Forelimb muscle (tissue), 1 donor: ENCODE measurements at regions not wholly inside any gene's neighbourhood (a gene's known extent, or its start where the extent isn't known, plus 50 kb on each side); places are given as distances from the start of the nearest gene placed in this dataset.

Experiments
- DNase-seq: peaks from one replicate; pipeline ENCODE4 v3.0.0-alpha.2; 2013; ENCODE audit warnings: low read depth

DNA sequence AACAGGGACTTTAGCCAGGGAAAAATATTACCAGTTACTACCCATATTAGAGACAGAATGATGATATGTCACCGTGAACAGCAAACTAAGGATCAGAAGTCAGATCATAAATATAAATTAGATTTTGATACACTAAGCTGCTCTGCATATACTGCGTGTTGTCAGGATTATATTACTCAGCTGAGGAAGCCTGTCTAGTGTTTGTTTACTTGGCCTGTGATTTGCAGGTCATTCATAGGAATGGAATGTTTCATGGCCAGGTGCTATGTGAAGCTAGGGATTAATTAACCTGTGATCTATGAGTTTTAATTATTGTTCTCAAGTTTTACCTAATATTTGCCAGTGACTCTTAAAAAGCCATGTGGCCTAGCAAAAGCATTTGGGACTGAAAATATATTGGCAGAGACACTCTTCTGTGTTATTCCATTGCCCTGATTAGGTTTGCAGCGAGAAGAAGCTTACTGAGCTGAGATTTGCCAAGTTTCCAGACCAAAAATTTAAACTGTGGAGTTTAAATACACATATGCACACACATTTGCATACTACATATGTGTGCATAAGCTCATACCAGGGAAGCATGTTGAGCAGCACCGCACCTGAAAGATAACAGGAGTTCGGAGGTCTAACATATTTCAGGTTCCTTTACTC, 496.3 kb upstream of the GRIA1 start:
- no peak for DNase-seq

DNA sequence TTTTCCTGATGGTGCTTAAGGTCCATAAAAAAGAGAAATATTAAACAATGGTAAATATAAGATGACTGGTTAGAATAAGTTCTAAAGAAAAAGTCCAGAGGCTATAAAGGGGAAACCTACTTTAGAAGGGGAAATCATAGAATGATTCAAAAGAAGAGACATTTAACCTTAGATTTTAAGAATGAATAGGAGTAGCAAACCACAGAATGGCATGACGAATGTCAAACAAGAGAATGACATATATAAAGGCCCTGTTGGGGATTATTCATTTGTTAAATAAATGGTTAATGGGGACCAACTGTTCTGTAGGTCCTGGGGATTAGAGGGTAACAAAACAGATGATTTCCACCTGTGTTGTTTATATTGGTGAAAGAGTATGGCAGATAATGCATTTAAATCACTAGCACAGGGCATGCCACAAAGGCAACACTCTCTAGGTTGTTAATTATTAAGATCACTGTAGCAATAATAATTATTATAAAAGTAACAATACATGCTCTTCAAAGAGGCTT, 495.2 kb upstream of the GRIA1 start:
- no peak for DNase-seq

DNA sequence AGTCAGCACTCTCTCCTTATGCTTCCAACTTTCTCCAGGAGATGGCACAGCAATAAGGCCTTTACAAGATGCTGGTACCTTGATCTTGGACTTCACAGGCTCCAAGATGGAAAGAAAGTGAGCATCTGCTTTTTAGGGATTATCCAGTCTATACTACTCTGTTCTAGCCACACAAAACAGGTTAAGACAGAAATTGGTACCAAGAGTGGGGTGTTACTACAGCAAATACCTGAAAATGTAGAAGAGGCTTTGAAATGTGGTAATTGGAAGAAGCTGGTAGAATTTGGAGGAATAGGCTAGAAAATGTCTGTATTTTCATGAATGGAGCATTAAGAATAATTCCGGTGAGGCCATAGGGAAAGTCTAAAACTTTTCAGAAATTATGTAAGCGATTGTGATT, 484.8 kb upstream of the GRIA1 start:
- DNase-seq = no peak

DNA sequence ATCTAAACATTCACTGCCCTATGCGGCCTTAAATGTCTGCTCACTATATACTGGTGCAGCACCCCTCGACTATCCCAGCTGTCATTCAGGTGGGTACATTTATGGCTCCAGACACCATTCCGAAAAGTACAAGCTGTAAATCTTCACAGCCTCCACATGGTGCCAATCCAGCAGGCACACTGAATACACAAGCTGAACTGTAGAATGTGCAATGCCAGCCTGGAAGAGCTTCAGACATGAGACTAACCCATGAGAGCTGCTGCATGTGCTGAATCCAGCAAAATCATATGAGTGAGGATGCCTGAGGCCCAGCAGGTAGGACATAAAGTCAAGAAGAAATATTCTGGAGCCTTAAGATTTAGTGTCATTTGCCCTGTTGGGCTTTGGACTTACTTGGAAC, 483.8 kb upstream of the GRIA1 start:
- DNase-seq = no peak

DNA sequence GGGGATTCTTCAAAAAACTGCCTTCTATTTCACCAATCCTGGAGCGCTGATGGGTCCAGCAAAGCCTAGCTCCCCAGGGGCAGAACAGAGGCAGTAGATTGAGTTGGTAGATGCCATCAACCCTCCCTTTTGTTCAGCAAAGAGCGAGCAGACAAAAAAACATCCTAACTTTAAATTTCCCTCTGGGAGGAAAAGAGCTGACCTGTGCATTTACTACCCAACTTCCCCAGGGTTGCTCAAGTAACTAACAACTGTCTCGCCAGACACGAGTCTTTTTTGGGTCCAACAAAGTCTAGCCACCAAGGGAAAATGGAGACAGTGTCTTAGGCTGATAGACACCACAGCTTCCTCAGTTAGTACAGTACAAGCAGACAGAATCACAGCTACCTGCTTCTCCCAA, 476.3 kb upstream of the GRIA1 start:
- no peak for DNase-seq

DNA sequence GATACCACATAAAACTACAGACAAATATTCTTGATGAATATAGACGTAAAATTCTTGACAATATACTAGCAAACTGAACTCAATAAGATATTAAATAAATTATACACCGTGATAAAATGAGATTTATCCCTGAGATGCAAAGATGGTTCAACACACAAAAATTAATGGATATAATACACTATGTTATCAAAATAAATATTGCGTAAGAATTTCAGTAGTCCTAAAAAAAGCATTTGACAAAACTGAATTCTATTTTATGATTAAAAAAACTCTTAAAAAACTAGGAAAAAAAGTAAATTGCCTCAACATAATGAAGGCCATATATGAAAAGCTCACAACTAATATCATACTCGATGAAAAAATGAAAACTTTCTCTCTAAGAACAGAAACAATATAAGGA, 472.3 kb upstream of the GRIA1 start:
- DNase-seq = no peak

DNA sequence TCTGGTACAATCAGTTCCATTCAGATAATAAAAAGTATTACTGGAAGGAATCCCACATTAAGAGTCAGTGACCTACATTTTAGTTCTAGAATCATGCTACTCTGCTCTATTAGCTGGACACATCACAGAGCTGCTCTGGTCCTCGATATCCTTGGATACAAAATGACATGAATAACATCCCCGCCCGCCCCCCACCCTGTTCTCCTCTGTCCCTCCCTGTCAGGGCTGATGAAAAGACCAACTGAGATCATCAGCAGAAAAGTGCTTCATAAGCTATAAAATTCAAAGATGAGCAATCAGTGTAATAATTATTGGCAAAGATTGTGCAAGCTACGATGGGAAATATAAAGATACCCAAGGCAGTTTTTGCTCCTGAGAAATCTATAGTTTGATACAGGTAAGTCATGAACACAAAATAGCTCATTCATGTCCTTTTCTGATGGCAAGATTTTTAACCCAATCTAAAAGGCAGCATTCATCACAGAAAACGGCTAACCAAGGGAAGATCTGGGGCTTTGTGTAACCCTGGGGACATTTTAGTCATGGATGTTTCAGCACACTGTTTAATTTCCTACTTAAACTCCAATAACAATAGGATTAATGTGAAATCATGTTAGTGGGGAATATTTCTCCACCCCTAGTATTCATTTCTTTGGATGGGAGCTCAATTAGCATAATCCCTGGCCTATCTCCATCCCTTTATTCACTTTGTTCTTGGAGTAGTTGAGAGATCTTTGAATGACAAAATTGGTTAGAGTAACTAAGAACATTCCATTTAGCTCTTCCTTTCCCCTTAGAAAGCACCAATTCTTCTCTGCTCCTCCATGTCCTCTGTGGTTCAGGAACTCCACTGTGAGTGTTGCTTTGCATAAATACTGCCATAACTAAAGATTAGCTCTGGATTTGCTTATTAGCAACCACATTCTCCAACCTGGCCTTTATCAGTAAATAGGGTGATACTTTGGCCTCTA, 459.4 kb upstream of the GRIA1 start:
- DNase-seq = no peak

DNA sequence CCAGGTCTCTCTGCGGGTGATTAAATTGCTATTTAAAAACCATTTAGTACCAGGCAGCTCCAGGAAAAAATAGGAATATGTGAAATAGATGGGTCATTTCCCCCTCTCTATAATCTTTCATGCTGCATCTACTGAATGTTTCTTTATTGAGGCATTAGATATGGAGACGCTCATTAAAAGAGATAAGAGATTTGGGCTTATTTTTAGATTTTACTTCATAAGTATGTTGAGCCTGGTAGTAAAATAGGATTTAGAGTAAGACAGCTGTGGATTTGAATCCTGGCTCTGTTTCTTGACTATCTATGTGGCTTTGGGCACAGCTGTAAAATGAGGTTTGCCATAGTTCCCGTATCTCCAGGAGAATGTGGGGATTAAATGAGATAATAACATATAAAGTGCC, 451.0 kb upstream of the GRIA1 start:
- no peak for DNase-seq

DNA sequence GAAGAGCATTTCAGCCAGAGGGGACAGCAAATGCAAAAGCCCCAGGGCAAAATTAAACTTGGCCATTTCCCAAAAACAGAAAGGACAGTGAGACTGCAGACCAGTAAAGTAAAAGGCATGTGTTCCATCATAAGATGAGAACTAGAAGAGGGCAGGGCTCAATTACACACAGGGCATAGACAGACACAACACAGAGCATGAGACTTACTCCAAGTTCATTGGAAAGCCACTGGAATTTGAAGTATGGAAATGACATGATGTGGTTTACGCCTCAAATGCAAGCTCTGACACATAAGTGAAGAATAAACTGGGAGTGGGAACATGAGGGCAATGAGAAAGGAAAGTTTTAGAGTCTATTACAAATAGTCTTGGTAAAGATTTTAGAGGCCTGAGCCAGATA, 446.6 kb upstream of the GRIA1 start:
- DNase-seq = no peak

DNA sequence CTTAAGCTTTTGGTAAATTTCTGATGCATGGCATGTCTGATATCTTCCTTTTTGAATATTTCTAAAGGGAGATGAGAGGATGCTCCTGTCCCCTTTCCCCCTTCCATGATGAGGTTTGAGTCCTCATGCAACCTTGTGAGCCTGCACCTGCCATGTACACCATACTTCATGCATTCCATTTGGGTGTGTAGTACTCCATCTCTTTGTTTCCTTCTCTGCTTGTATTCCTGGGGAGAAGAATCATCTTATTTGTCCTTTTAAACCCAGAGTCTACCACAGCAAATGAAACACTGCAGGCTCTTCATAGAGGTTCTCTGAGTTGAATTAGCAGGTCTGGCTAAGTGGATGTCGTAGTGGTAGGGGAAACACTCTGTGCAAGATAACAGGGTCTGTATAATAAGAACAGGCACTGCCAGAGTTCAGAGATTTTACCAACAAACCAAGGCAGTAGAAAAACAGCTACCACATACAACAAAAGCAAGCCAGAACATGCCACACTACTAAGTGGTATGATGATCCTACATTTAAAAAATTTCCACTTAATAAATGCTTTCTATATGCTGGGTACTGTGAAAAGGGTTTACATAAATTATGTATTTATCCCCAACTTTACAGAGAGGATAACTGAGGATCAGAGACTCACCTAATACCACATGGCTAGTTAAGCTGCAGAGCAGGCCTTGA, 439.8 kb upstream of the GRIA1 start:
- no peak for DNase-seq

DNA sequence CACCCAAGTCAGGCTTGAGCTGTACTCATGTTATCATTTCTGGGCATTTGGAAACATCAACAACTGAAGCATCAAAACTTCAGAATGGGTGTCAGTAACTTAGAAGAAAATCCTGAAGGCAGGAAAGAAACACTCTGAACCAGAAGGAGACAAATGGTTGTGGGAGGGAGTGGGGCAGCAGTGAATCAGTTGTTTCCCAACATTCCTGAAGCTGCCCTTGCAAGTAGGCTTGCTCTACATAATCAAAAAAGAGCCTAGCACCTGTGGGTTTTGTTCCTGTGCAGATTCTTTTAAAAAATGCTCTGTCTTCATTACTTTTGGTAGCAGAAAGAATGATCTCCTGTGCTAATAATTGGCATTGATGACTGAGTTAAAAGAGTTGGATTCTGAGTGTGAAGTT, 424.2 kb upstream of the GRIA1 start:
- no peak for DNase-seq

DNA sequence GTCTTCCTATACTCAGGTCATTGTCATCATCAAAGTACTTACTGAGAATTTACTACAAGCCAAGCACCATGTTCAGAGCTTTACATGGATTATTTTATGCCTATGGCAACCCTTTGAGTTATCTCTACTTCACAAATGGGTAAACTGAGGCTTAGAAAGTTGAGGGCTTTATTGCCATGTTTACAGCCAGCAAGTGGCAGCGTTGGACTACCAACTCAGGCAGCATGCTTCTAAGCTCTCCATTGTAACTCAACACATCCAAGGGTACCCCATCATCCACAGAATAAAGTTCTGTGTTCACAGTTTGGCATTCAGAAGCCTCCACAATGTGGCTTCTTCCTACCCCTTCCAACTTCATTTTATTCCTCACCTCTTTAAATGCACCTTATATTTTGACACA, 422.6 kb upstream of the GRIA1 start:
- DNase-seq = no peak

DNA sequence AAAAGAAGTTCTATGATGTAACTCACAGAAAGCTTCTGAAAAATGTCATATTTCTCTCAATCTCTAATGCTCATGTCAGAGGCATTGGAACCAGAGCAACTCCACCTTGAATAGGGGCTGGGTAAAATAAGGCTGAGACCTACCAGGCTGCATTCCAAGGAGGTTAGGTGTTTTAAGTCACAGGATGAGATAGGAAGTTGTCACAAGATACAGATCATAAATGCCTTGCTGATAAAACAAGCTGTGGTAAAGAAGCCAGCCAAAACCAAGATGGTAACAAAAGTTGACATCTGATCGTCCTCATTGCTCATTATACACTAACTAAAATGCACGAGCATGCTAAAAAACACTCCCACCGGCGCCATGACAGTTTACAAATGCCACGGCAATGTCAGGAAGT, 411.1 kb upstream of the GRIA1 start:
- DNase-seq = no peak

DNA sequence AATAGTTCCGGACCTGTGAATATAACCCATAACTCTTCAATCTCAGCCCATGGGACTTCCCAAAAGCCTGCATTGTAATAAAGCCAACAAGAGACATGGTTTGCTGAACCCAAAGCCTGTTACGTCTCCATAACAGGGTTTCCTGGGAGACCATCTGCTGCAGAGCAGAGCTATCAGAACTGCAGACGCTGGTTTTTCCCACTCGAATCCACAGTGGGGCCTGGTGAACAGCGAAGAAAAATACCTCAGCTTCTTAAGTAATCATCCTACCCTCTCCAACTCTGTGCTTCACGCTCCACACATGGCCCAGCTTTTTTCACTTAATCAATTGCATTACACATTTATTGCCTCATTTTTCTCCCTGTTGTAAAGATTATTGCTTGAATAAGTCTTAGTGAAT, 409.5 kb upstream of the GRIA1 start:
- DNase-seq = no peak

DNA sequence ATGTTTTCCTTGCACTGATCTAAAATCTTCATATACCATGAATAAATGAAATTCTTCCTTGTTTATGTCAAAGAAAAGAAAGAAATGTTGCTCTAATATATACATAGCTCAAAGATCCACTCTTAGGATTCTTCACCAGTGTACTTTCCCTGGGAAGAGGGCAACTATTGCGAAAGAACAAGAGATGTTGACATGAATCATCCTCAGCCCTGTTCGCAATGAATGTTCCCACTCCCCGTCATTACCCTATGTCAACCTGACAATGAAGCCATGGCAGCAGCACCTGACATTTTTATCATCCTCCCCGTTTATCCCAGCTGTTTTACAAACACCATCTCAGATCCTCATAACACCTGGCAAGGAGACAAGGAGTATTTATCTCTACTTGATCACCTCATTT, 409.1 kb upstream of the GRIA1 start:
- DNase-seq = no peak

DNA sequence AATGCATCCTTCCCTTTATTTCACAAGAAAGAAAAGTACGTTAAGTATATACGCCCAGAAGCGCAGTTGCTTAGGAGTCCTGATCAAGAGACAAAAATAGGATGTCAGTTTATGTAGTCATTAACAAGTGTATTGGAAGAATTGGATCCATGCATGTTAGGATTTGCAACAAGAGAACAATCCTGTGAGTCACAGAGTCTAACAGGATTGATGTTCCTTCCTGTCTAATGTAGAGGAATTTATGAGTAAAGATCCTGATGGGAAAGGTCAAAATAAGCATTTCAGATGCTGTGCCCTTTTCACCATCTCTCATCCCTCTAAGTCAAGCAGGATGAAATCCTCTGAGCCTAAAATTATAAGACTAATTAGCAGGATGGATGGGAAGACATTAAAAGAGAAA, 406.0 kb upstream of the GRIA1 start:
- DNase-seq = no peak

DNA sequence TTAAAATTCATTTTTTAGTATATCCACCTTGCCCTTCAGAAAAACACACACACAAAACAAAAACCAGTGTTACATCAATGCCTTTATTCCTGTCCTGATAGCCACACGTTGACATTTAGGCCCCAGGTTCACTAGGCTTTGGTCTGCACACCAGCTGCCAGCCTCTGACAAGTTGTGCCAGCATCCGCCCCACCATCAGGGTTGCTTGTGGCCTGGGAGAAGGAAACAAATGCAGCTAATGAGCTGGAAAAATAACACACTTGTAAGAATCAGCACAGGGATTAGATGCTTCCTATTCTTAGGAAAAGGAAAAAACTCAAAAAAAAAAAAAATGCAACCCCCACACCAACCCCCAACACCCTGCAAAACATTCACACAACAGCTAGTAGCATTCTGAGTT, 404.0 kb upstream of the GRIA1 start:
- DNase-seq = no peak

DNA sequence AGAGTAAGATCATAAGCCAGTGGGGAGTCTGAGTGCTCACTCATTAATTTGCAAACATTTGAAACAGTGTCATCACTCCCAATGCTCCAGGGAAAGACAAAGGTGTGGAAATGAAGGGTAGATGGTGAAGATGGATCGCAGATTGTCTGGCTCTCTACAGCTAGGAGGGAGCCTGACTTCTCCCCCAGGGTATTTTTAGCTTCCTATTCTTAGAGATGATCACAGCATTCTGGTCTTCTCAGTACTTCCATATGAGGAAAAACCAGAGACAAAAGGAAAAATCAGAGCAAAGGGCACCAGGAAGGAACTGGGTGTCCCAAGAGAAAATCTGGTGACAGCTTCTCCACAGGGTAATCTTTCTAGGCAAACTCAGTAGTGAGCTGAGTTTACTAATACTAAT, 401.9 kb upstream of the GRIA1 start:
- no peak for DNase-seq

DNA sequence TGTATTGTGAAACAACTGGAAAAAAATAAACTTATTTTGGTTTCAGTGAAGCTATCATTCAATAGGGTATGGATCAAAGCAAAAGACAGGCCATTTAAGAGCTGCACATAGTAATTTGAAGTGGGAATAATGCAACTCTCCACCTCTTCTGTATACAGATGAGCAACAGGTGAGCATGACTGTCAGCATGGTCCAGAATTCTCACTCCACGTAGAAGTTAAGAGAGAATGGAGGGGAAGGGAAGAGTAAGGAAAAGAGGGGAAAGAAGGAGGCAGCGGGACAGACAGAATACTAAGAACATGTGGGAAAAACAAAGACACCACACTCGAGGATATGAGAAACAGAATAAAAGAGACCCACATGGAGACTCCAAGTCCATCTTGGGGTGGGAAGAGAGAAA, 396.1 kb upstream of the GRIA1 start:
- DNase-seq = no peak

DNA sequence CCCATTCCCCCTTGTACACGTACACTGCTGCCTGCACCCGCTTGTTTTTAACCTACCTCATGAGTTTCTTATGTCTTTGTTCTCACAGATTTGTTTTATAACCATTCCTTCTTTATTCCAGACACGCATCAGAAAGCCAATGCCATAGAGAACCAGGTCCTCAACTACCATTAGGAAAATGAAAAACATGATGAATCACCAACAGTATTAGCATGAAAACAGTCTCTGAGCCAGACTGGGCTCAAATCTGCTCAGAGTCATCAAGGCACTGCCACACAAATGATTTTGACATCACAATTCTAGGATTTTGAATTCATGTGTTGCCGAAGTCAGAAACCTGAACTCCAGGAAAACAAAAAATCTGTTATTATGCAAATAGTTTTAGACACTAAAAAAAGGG, 394.1 kb upstream of the GRIA1 start:
- DNase-seq = no peak

DNA sequence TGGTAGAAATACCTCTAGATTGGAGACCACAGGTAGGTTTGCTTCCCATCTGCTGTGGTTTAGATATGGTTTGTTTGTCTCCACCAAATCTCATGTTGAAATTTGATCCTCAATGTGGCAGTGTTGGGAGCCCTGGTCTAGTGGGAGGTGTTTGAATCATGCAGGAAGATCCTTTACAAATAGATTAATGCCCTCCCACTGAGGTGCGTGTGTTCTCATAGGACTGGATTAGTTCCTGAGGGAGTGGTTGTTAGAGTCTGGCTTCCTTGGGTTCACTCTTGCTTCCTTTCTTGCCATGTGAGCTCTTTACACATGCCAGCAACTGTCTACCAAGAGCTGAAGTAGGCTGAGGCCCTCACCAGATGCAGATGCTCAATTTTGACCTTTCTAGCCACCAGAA, 391.1 kb upstream of the GRIA1 start:
- DNase-seq = no peak
